NOMO-1 (cell line): ENCODE measurements at regions not wholly inside any gene's neighbourhood (a gene's known extent, or its start where the extent isn't known, plus 50 kb on each side); places are given as distances from the start of the nearest gene placed in this dataset.
A peak's percentile ranks its signal among the peaks of the same experiment; 100 is the strongest.
"Not testable (repeated sequence)": the region's sequence is repeated elsewhere in the genome, so short reads cannot be mapped to it uniquely, and the experiment has no call there.

Experiments used
- DNase-seq, 2 experiments: peaks; one replicate each; lab custom pipeline; 2025; ENCODE audit not compliant: unreplicated experiment in 2 of 2; lab: John Stamatoyannopoulos, UW

- DNase-seq: not testable (repeated sequence)
These were observed 537.4 kb upstream of the STEAP1 start for GRCh38 chr7:89616829-89617228.

DNA sequence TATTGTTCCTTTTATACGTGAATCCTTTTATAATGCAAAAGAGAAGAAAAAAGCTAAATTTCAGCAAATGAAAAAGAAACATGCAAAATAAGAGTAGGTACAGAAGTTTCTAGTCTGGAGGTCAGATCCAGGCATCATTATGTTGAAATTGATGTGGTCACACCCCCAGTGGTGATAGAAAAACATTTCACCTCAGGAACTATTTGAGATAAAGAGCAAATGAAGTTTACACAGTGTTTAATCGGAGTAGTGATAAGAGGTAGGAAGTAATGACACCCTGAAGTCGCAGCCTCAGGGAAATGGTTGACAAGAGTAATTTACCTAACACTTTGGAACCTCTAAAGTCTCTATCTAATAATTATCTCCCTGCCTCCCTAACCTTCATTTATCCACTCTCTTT, 536.0 kb upstream of the STEAP1 start:
- DNase-seq: no peak

DNA sequence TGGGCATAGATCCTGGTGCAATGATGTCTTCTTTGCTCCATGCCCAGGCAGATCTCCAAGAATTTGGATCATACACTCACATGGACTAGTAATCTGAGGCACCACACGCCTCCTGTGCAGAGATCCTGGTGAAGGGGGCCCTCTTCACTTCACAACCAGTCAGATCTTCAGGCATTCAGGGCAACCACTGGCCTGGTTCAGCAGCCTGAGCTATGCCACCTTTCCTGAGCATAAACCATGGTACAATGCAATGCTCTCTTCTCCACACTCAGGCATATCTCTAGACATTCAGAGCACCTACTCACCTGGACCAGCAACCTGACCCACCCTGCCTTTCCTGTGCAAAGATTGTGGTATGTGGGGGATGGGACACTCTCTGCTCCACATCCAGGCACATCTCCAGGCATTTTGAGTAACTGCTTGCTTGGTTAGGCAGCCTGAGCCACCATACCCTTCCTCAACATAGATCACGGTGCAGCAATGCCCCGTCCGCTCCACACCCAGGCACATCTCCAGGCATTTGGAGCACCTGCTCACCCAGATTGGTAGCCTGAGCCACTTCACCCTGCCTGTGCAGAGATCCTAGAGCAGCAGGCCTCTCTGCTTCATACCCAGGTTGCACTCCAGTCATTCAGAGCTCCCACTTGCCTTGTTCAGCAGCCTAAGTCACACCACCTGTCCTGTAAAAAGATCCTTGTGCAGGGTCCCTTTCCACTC, 532.2 kb upstream of the STEAP1 start:
- no peak for DNase-seq

GRCh38 chr7:89623018-89623672, 531.1 kb upstream of the STEAP1 start:
- peak; percentile 30 to 55 for DNase-seq

DNA sequence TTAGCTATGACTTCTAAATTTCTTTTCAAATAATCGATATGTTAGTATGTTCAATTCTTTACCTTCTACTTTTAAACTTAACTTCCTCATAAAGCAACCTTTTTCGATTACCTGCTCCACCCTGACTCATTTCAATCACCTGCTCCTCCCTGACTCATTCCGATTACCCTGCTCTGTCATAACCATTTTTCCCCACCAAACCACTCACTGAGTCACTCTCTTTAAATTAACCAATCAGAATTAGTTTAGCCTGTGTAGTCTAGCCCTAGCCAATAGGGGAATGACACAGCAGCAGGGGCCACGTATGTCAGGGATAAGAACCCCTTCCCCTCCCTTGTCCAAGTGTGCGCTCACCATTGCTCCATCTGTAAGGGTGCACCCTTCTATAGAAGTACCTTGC, 530.1 kb upstream of the STEAP1 start:
- not testable (repeated sequence) for DNase-seq

DNA sequence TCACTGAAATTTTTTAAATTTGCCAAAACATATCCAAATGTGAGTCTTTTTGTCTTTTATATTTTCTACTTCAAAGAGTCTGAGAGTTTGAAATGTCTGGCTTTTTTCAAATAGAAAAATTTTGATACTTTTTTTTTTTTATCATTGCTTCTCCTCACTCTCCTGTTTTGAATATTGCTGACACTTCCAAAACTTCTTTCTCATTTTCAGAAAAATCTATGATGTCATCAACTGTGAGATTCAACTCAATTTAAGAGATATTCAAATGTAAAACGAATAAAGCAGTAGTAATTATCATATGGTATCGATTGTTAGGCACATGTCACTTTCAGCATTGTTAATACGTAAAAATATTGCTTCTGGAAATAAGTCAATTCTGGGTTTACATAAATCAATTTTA, 505.8 kb upstream of the STEAP1 start:
- DNase-seq: no peak

DNA sequence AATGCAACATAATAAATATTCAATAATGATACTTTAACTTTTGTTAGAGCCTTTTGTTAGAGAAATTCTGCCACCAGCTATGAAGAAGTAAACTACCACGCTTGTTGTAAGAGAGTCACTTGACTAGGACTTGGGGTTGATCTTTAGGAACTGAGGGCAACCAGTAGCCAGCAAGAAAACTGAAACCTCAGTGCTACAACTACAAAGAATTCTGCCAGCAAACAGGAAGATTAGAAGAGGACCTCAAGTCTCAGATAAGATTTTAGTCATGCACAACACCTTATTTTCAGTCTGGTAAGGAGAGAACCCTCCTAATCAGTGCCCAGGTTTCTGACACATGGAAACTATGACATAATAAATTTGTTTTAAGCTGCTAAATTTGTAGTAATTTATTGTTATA, 498.3 kb upstream of the STEAP1 start:
- no peak for DNase-seq

- DNase-seq: no peak
These were observed 492.4 kb upstream of the STEAP1 start for GRCh38 chr7:89661876-89662275.

DNA sequence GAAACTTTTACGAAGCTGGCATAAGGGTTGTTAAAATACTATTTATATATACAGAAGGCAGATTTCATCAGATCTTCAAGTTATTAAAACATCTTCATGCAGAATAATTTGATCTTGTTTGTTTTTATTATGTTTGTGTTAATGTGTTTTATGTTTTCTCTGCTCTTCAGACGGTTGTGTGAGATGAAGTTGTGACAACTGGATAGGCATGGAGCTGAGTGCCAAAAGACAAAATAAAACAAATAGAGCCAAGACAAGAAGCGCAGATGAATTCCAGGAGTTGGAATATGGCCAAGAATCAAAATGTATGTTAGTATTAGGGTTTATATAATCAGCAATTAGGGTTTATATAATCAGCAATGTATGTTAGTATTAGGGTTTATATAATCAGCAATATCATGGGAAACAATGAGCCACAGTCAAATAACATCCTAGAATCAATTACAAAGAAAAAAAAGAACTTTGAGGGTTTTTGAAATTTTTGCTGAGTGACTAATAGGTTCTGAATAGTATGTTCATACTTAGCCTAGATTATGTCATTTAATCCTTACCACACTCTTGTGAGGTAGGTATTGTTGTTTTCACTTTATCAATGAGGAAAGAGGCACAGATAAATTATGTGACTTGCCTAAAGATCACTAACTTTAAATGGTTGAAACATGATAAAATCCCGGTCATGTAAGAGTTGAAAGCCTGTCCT, 488.0 kb upstream of the STEAP1 start:
- no peak for DNase-seq

- no peak for DNase-seq
These were observed 474.1 kb upstream of the STEAP1 start for GRCh38 chr7:89680161-89680560.

- DNase-seq: no peak
These were observed 472.8 kb upstream of the STEAP1 start for GRCh38 chr7:89681448-89681847.

- no peak for DNase-seq
These were observed 469.0 kb upstream of the STEAP1 start for GRCh38 chr7:89685287-89685686.

GRCh38 chr7:89687211-89687610, 467.1 kb upstream of the STEAP1 start:
- DNase-seq: no peak

DNA sequence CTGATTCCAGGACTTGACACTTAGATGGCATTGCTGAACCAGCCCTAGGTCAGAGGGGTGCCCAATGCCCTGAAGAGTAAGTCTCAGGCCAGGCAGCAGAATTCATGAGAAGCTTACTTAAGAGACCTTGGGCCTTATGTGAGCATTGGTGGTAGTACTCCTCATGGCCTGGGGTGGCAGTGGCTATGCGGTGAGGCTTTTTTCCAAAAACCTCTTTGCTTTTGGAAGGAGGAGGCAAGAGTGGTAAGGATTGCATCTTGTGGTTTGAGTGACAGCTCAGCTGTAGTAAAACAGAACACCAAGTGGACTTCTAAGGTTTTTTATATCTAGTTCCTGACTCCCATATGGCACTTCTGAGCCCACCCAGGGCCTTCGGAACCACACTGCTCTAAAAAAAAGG, 459.0 kb upstream of the STEAP1 start:
- DNase-seq: no peak

DNA sequence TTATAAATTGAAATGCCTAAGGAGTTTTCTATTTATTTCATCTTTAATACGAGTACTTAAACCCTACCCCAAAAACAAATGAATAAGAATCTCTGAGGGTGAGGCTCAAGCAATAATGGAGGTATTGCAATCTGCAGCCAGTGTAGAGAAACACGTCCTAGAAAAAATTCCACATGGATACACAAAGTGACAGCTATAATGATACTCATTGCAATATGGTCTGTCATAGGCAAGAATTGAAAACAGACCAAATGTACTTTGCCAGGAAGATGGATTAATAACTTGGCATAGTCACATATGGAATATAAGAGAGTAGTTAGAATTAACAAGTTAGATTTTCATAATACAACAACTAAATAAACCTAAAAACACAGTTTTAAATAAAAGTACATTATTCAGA, 440.1 kb upstream of the STEAP1 start:
- DNase-seq: no peak

DNA sequence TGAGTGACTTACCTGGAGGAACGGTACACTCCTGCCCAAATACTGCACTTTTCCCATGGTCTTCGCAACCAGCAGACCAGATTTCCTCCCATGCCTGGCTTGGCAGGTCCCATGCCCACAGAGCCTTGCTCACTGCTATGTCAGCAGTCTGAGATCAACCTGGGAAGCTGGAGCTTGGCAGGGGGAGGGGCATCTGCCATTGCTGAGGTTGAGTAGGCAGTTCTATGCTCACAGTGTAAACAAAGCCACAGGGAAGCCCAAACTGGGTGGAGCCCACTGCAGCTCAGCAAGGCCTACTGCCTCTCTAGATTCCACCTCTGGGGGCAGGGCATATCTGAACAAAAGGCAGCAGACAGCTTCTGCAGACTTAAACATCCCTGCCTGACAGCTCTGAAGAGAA, 435.3 kb upstream of the STEAP1 start:
- not testable (repeated sequence) for DNase-seq

GRCh38 chr7:89728481-89728880, 425.8 kb upstream of the STEAP1 start:
- DNase-seq: no peak

GRCh38 chr7:89731751-89732445, 422.4 kb upstream of the STEAP1 start:
- DNase-seq: no peak

DNA sequence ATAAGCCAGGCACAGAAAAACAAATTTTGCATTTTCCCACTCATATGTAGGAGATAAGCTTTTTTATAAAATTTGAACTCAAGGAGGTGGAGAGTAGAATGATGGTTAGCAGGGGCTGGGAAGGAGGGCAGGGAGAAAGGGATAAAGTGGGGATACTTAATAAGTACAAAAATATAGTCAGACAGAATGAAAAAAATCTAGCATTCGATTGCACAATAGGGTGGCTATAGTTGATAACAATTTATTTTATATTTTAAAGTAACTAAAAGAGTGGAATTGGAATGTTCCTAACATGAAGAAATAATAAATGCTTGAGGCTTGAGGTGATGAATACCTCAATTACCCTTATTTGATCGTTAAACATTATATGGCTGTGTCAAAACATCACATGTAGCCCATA, 415.7 kb upstream of the STEAP1 start:
- DNase-seq: no peak

DNA sequence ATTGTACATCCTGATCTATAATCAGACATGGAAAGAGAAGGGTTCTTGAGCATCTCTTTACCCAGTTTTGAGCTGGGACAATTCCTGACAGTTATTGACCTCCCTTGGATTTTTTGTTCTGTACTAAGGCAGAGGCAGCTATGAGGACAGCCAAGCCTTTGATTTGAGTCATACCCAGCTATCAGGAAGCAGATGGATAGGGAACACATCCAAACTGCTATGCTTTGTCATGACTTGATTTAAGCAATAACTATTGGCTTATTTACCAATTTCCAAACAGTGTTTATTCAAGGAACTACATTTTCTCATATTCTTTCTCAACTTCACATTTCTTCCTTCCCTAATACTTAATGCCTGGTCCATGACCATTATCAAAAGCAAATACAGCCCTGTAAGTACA, 396.4 kb upstream of the STEAP1 start:
- DNase-seq: no peak

DNA sequence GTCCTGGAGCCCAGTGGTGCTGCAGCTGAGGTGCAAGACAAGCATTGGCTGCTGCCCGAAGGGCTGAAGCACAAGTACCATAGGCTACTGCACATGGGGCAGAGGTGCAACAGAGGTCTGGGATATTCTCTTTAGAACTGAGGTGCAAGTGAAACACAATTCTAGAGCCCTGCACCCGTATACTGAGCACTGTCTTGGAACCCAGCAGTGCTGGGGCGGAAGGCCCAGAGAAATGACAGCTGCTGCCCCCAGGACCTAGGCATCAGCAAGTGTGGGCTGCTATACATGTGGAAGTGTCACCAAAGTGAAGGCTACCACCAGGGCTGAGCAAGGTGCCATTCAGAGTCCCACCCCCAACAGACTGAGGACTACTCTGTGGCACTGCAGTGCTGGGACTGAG, 393.6 kb upstream of the STEAP1 start:
- no peak for DNase-seq
